HCT116 (cell line): ENCODE measurements at regions not wholly inside any gene's neighbourhood (a gene's known extent, or its start where the extent isn't known, plus 50 kb on each side); places are given as distances from the start of the nearest gene placed in this dataset.

Experiments
- ATF3 ChIP-seq: IDR thresholded peaks from 2 replicates; pipeline ENCODE4 v1.6.1; 2012
- EZH2 ChIP-seq: fragments of 200-600 bp; sonication (generic); IDR thresholded peaks from 2 replicates; pipeline ENCODE4 v1.6.1; 2017; ENCODE audit warnings: antibody characterized with exemption, mixed run types
- MAX ChIP-seq: IDR thresholded peaks from 2 replicates; pipeline ENCODE4 v1.6.1; 2012
- ZBTB33 ChIP-seq: IDR thresholded peaks from 2 replicates; pipeline ENCODE4 v1.6.1; 2011; ENCODE audit warnings: mild to moderate bottlenecking, low read length, moderate library complexity; ENCODE audit not compliant: insufficient replicate concordance; ENCODE audit errors: extremely low read depth
- TF ChIP-seq, protein P1 (sequence below), 3 experiments: fragments of 200-600 bp in 1 of 3; sonication (generic) in 1 of 3; IDR thresholded peaks in 2 of 3; conservative IDR thresholded peaks in 1 of 3; 2 replicates each; pipeline ENCODE4 v1.5.1; 2012 to 2017; ENCODE audit warnings: low read depth in 2 of 3, low read length in 2 of 3, antibody characterized with exemption in 1 of 3, borderline replicate concordance in 1 of 3, control low read depth in 1 of 3, mild to moderate bottlenecking in 1 of 3, mixed read lengths in 1 of 3, mixed run types in 1 of 3, moderate library complexity in 1 of 3; ENCODE audit not compliant: insufficient read depth in 1 of 3
- TF ChIP-seq, protein P2 (sequence below): IDR thresholded peaks from 2 replicates; pipeline ENCODE4 v1.6.1; 2012; ENCODE audit warnings: low read depth

DNA sequence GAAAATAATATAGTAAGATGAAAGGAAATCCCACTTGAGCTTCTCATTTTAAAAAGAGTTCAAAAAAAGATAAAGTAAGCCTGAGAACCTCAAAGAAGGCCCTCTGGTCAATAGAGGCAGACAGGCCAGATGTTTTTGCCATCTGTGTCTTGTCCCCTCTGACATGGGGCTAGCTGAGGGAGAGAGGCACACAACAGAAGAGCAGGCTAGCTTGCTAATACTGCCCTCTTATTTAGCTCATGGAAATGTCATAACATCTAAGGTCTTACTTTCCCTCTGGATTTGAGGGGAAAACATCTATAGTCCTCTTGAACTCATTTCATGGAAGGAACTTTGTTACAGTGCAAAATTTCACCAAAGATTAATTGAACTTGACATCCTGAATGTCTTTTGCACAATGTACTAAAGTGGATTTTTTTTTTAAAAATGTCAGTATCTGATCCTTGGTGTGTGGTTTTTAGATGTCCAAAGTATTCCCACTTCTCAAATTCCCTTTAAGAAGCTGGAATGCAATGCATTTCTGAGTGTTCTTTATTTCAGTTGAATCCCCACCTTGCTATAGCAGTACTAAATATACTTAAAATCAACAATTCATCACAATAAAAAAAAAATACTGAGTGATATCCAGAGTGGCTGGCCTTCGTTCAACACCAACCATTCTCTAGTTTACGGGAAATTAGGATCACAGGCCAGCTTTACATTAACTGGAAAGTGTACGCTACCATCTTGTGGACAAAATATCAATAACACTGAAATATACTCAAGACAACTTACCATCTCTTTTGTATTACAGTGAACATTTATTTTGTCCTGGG is 176.7 kb downstream of the PAH start:
- TF ChIP-seq EZH2 (no peak), ATF3 (no peak), MAX (no peak), ZBTB33 (no peak)
- TF ChIP-seq, protein P1, sequence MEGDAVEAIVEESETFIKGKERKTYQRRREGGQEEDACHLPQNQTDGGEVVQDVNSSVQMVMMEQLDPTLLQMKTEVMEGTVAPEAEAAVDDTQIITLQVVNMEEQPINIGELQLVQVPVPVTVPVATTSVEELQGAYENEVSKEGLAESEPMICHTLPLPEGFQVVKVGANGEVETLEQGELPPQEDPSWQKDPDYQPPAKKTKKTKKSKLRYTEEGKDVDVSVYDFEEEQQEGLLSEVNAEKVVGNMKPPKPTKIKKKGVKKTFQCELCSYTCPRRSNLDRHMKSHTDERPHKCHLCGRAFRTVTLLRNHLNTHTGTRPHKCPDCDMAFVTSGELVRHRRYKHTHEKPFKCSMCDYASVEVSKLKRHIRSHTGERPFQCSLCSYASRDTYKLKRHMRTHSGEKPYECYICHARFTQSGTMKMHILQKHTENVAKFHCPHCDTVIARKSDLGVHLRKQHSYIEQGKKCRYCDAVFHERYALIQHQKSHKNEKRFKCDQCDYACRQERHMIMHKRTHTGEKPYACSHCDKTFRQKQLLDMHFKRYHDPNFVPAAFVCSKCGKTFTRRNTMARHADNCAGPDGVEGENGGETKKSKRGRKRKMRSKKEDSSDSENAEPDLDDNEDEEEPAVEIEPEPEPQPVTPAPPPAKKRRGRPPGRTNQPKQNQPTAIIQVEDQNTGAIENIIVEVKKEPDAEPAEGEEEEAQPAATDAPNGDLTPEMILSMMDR (IDR thresholded peaks at IDR 0.05 in 2 of 3, conservative IDR thresholded peaks at IDR 0.05 in 1 of 3; ENCODE audit: borderline replicate concordance in 1 of 3, insufficient read depth in 1 of 3, low read depth in 2 of 3, low read length in 2 of 3), result peak; percentile 6 to 44 (median 37); a peak in 4 of 6 replicates
- TF ChIP-seq, protein P2, sequence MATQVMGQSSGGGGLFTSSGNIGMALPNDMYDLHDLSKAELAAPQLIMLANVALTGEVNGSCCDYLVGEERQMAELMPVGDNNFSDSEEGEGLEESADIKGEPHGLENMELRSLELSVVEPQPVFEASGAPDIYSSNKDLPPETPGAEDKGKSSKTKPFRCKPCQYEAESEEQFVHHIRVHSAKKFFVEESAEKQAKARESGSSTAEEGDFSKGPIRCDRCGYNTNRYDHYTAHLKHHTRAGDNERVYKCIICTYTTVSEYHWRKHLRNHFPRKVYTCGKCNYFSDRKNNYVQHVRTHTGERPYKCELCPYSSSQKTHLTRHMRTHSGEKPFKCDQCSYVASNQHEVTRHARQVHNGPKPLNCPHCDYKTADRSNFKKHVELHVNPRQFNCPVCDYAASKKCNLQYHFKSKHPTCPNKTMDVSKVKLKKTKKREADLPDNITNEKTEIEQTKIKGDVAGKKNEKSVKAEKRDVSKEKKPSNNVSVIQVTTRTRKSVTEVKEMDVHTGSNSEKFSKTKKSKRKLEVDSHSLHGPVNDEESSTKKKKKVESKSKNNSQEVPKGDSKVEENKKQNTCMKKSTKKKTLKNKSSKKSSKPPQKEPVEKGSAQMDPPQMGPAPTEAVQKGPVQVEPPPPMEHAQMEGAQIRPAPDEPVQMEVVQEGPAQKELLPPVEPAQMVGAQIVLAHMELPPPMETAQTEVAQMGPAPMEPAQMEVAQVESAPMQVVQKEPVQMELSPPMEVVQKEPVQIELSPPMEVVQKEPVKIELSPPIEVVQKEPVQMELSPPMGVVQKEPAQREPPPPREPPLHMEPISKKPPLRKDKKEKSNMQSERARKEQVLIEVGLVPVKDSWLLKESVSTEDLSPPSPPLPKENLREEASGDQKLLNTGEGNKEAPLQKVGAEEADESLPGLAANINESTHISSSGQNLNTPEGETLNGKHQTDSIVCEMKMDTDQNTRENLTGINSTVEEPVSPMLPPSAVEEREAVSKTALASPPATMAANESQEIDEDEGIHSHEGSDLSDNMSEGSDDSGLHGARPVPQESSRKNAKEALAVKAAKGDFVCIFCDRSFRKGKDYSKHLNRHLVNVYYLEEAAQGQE, result no peak
